Astrocyte of the spinal cord (primary cell): ENCODE measurements at regions not wholly inside any gene's neighbourhood (a gene's known extent, or its start where the extent isn't known, plus 50 kb on each side); places are given as distances from the start of the nearest gene placed in this dataset.
A peak's percentile ranks its signal among the peaks of the same experiment; 100 is the strongest.

ENCODE experiments used
- DNase-seq: peaks from one replicate; pipeline ENCODE4 v3.0.0; 2011; ENCODE audit warnings: low read depth, low spot score
- H3K4me3 ChIP-seq: 2 replicates; pipeline ENCODE4 v1.5.1; 2011; ENCODE audit warnings: low read depth, mild to moderate bottlenecking, low read length, moderate library complexity
- CTCF ChIP-seq: IDR thresholded peaks from 2 replicates; pipeline ENCODE4 v1.5.1; 2012; ENCODE audit warnings: low read depth, mild to moderate bottlenecking, low read length, inconsistent platforms
- in situ Hi-C: cut with HindIII; loops from 2 replicates; pipeline ENCODE4 v1.10.0; 2017; ENCODE audit warnings: low sequenced_read_pairs

DNA sequence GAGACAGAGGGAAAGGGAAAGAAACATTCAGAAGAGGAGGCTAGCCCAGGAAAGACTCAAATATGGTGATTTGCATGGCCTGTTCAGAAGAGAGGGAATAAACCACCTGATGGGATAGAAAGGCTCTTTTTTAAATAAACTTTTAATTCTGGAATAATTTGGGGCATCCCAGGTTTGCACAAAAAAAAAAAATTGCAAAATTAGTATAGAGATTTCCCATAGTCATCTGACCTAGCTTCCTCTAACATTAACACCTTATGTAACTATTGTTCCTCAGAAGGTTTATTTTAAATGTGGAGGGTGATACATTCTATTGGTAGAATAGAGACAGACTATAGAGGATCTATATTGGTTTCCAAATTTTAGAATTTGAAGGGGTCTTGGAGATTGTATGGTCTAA, 330.4 kb upstream of the SLC14A2 start:
- in situ Hi-C loops = no loop called here
- no peak for TF ChIP-seq CTCF
- no peak for DNase-seq
- no peak overlapping the region for H3K4me3 ChIP-seq

GRCh38 chr18:45285251-45285650, 330.0 kb upstream of the SLC14A2 start:
- TF ChIP-seq CTCF = no peak
- in situ Hi-C loops = no loop called here
- no peak overlapping the region for H3K4me3 ChIP-seq
- DNase-seq = no peak

- TF ChIP-seq CTCF = no peak
Observed at GRCh38 chr18:45286431-45286830, 328.8 kb upstream of the SLC14A2 start.

GRCh38 chr18:45287531-45287930, 327.7 kb upstream of the SLC14A2 start:
- TF ChIP-seq CTCF = no peak
- in situ Hi-C loops = no loop called here
- no peak for DNase-seq
- H3K4me3 ChIP-seq = no peak overlapping the region

More at GRCh38 chr18:45286431-45286830, 328.8 kb upstream of the SLC14A2 start:
- DNase-seq = no peak
- in situ Hi-C loops = no loop called here
- no peak overlapping the region for H3K4me3 ChIP-seq

GRCh38 chr18:45290364-45290763, 324.9 kb upstream of the SLC14A2 start:
- no peak overlapping the region for H3K4me3 ChIP-seq
- no peak for DNase-seq
- in situ Hi-C loops = no loop called here
- TF ChIP-seq CTCF = no peak

DNA sequence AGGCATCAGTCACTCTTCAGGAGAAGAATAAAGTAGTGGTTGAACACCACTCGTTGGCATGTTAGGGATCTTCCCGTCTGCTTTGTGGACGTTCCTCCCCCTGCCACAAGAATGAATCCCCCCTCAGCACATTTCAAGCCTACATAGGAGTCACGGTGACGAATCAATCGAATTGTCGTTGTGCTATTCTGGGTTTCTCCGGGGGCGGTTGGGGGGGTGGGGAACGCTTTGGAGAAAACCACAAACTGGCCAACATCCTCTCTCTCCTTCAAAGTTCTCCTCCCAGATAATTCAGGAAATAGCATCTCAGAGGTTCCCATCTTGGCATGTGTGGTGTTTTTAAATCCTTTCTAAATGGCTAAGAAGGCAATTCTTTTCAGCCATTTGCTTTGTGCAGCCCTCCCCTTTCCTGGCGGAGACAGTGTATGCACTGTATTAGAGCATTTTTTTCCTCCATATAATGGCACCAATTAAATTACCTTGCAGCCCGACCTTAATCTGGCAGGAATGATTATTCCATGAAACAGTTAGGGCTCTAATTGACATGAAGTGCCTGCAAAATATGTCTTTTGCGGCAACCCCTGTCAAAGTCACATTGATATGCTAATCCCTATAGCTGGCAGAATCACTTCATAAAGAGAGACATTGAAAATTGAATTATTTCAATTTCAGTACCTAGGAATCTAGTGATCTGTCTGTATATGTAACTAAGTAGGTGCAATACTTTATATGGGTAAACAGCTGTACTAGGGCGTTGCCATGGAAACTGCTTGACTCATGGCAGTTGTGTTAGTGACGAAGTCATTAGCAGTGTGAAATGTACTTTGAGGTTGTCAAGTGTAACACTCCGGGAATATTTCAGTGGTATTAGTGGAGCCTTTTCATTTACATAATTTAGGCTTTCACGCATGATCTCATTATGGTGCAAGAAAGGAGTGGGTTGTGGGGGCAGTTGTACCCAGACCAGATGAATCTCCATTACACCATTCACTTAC, 323.4 kb upstream of the SLC14A2 start:
- peak; percentile 79 for DNase-seq
- peak overlapping the region; percentile 2 for H3K4me3 ChIP-seq
- no peak for TF ChIP-seq CTCF
- in situ Hi-C loops = no loop called here
